ENCODE measurements at regions not wholly inside any gene's neighbourhood (a gene's known extent, or its start where the extent isn't known, plus 50 kb on each side); places are given as distances from the start of the nearest gene placed in this dataset.

DNA sequence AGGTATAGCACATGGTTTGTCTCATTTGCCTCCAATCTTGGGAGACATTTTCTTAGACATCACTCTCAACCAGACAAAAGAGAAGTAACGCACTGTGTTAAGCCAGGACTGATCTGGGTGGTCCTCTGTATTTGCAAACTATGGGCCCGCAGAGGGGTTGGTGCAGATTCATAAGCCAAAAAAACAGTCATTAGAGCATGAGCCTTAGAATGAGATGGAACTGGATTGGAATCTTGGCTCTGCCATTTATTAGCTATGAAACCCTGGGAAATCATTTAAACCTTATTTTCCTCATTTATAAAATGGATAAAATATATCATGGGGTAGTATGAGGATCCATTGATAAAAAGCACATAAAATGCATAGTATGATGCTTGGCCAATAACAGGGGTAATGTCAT, 213.5 kb upstream of the APCDD1 start:
- TF ChIP-seq, protein P1, sequence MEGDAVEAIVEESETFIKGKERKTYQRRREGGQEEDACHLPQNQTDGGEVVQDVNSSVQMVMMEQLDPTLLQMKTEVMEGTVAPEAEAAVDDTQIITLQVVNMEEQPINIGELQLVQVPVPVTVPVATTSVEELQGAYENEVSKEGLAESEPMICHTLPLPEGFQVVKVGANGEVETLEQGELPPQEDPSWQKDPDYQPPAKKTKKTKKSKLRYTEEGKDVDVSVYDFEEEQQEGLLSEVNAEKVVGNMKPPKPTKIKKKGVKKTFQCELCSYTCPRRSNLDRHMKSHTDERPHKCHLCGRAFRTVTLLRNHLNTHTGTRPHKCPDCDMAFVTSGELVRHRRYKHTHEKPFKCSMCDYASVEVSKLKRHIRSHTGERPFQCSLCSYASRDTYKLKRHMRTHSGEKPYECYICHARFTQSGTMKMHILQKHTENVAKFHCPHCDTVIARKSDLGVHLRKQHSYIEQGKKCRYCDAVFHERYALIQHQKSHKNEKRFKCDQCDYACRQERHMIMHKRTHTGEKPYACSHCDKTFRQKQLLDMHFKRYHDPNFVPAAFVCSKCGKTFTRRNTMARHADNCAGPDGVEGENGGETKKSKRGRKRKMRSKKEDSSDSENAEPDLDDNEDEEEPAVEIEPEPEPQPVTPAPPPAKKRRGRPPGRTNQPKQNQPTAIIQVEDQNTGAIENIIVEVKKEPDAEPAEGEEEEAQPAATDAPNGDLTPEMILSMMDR (IDR thresholded peaks at IDR 0.05), result no peak
- TF ChIP-seq POLR2A (IDR thresholded peaks at IDR 0.05), result no peak
